ENCODE measurements at regions not wholly inside any gene's neighbourhood (a gene's known extent, or its start where the extent isn't known, plus 50 kb on each side); places are given as distances from the start of the nearest gene placed in this dataset.
"Not testable (repeated sequence)": the region's sequence is repeated elsewhere in the genome, so short reads cannot be mapped to it uniquely, and the experiment has no call there.

- WGBS, 2 experiments (ENCODE audit: low coverage in 1 of 2, low lambda C conversion rate in 2 of 2, missing lambda C conversion rate in 2 of 2): 96 to 99% methylated on average over 3 of the region's 3 CpGs
- H3K79me2 ChIP-seq (ENCODE audit: insufficient read depth): peaks cover 81% of the 10 kb centered on the region
- DNase-seq; H3K4me3 ChIP-seq; H3K36me3 ChIP-seq (ENCODE audit: low read depth); H3K27ac ChIP-seq; H3K4me1 ChIP-seq (ENCODE audit: insufficient read depth); H3K4me2 ChIP-seq (ENCODE audit: unreplicated experiment); in situ Hi-C loops (cut with MboI); H3F3A ChIP-seq (ENCODE audit: insufficient read depth); H3K9me3 ChIP-seq (ENCODE audit: low read depth); H2AFZ ChIP-seq; H3K9ac ChIP-seq; H4K20me1 ChIP-seq (ENCODE audit: insufficient read depth); H3K9me2 ChIP-seq (ENCODE audit: insufficient read depth); H3K27me3 ChIP-seq (replicated peaks; ENCODE audit: insufficient read depth): not testable (repeated sequence)
These were observed 75.1 kb upstream of the NUTM2F start for GRCh38 chr9:94403571-94403970.

- H2AFZ ChIP-seq; H3K36me3 ChIP-seq (ENCODE audit: low read depth); H4K20me1 ChIP-seq (ENCODE audit: insufficient read depth); H3K27me3 ChIP-seq (replicated peaks; ENCODE audit: insufficient read depth); H3K9ac ChIP-seq; H3K9me3 ChIP-seq (ENCODE audit: low read depth); H3K27ac ChIP-seq; H3K4me2 ChIP-seq (ENCODE audit: unreplicated experiment); in situ Hi-C loops (cut with MboI); H3K4me1 ChIP-seq (ENCODE audit: insufficient read depth); H3K4me3 ChIP-seq; H3K9me2 ChIP-seq (ENCODE audit: insufficient read depth); DNase-seq; H3F3A ChIP-seq (ENCODE audit: insufficient read depth): not testable (repeated sequence)
- 76 to 81% methylated on average over 2 of the region's 2 CpGs for WGBS, 2 experiments (ENCODE audit: low coverage in 1 of 2, low lambda C conversion rate in 2 of 2, missing lambda C conversion rate in 2 of 2)
- H3K79me2 ChIP-seq (ENCODE audit: insufficient read depth): peaks cover 75% of the 10 kb centered on the region
These were observed 85.2 kb upstream of the NUTM2F start for GRCh38 chr9:94413665-94414064.

- H3F3A ChIP-seq (ENCODE audit: insufficient read depth); H3K27me3 ChIP-seq (replicated peaks; ENCODE audit: insufficient read depth); H3K36me3 ChIP-seq (ENCODE audit: low read depth); H3K27ac ChIP-seq; H3K4me1 ChIP-seq (ENCODE audit: insufficient read depth); H3K9me2 ChIP-seq (ENCODE audit: insufficient read depth); H3K9ac ChIP-seq; H3K4me3 ChIP-seq; H3K9me3 ChIP-seq (ENCODE audit: low read depth); in situ Hi-C loops (cut with MboI); H4K20me1 ChIP-seq (ENCODE audit: insufficient read depth); H3K4me2 ChIP-seq (ENCODE audit: unreplicated experiment); DNase-seq; H2AFZ ChIP-seq: not testable (repeated sequence)
- peaks cover 61% of the 10 kb centered on the region for H3K79me2 ChIP-seq (ENCODE audit: insufficient read depth)
- 90 to 92% methylated on average over 5 of the region's 5 CpGs for WGBS, 2 experiments (ENCODE audit: low coverage in 1 of 2, low lambda C conversion rate in 2 of 2, missing lambda C conversion rate in 2 of 2)
These were observed 86.7 kb upstream of the NUTM2F start for GRCh38 chr9:94415111-94415510.

GRCh38 chr9:94420098-94420497 is 91.7 kb upstream of the NUTM2F start:
- H3K4me1 ChIP-seq (ENCODE audit: insufficient read depth); in situ Hi-C loops (cut with MboI); H3F3A ChIP-seq (ENCODE audit: insufficient read depth); H3K27me3 ChIP-seq (replicated peaks; ENCODE audit: insufficient read depth); H3K4me3 ChIP-seq; H3K9ac ChIP-seq; H3K36me3 ChIP-seq (ENCODE audit: low read depth); H2AFZ ChIP-seq; H3K9me3 ChIP-seq (ENCODE audit: low read depth); H3K4me2 ChIP-seq (ENCODE audit: unreplicated experiment); H4K20me1 ChIP-seq (ENCODE audit: insufficient read depth); H3K9me2 ChIP-seq (ENCODE audit: insufficient read depth); DNase-seq; H3K27ac ChIP-seq: not testable (repeated sequence)
- 71 to 73% methylated on average over 5 of the region's 5 CpGs for WGBS, 2 experiments (ENCODE audit: low coverage in 1 of 2, low lambda C conversion rate in 2 of 2, missing lambda C conversion rate in 2 of 2)
- peaks cover 33% of the 10 kb centered on the region for H3K79me2 ChIP-seq (ENCODE audit: insufficient read depth)

GRCh38 chr9:94421951-94422350 is 93.5 kb upstream of the NUTM2F start:
- DNase-seq; in situ Hi-C loops (cut with MboI); H3K27me3 ChIP-seq (replicated peaks; ENCODE audit: insufficient read depth); H3K27ac ChIP-seq; H2AFZ ChIP-seq; H4K20me1 ChIP-seq (ENCODE audit: insufficient read depth); H3K4me3 ChIP-seq; H3K9ac ChIP-seq; H3K4me1 ChIP-seq (ENCODE audit: insufficient read depth); H3K36me3 ChIP-seq (ENCODE audit: low read depth); H3F3A ChIP-seq (ENCODE audit: insufficient read depth); H3K4me2 ChIP-seq (ENCODE audit: unreplicated experiment); H3K9me3 ChIP-seq (ENCODE audit: low read depth); H3K9me2 ChIP-seq (ENCODE audit: insufficient read depth): not testable (repeated sequence)
- peaks cover 27% of the 10 kb centered on the region for H3K79me2 ChIP-seq (ENCODE audit: insufficient read depth)
- WGBS, 2 experiments (ENCODE audit: low coverage in 1 of 2, low lambda C conversion rate in 2 of 2, missing lambda C conversion rate in 2 of 2): 90 to 92% methylated on average over 9 of the region's 9 CpGs

- H3K79me2 ChIP-seq (ENCODE audit: insufficient read depth): peaks cover 26% of the 10 kb centered on the region
- H3K4me1 ChIP-seq (ENCODE audit: insufficient read depth); H3K9me2 ChIP-seq (ENCODE audit: insufficient read depth); H3K27me3 ChIP-seq (replicated peaks; ENCODE audit: insufficient read depth); in situ Hi-C loops (cut with MboI); H3K4me3 ChIP-seq; H3K9me3 ChIP-seq (ENCODE audit: low read depth); H3K4me2 ChIP-seq (ENCODE audit: unreplicated experiment); DNase-seq; H3F3A ChIP-seq (ENCODE audit: insufficient read depth); H3K36me3 ChIP-seq (ENCODE audit: low read depth); H2AFZ ChIP-seq; H3K27ac ChIP-seq; H4K20me1 ChIP-seq (ENCODE audit: insufficient read depth); H3K9ac ChIP-seq: not testable (repeated sequence)
- WGBS, 2 experiments (ENCODE audit: low coverage in 1 of 2, low lambda C conversion rate in 2 of 2, missing lambda C conversion rate in 2 of 2): 97 to 98% methylated on average over 3 to 4 of the region's 4 CpGs
These were observed 96.9 kb upstream of the NUTM2F start for GRCh38 chr9:94425312-94425711.

- H3K27ac ChIP-seq; H3K79me2 ChIP-seq (ENCODE audit: insufficient read depth); DNase-seq; H3K36me3 ChIP-seq (ENCODE audit: low read depth); H3K27me3 ChIP-seq (replicated peaks; ENCODE audit: insufficient read depth); H3F3A ChIP-seq (ENCODE audit: insufficient read depth); H3K4me2 ChIP-seq (ENCODE audit: unreplicated experiment); H4K20me1 ChIP-seq (ENCODE audit: insufficient read depth); H3K9ac ChIP-seq; H3K9me2 ChIP-seq (ENCODE audit: insufficient read depth); in situ Hi-C loops (cut with MboI); H3K4me1 ChIP-seq (ENCODE audit: insufficient read depth); H3K4me3 ChIP-seq; H3K9me3 ChIP-seq (ENCODE audit: low read depth); H2AFZ ChIP-seq: not testable (repeated sequence)
- WGBS, 2 experiments (ENCODE audit: low coverage in 1 of 2, low lambda C conversion rate in 2 of 2, missing lambda C conversion rate in 2 of 2): no CpG with 5 or more reads among the region's 2 CpGs
These were observed 108.7 kb upstream of the NUTM2F start for GRCh38 chr9:94437128-94437527.

- H3K79me2 ChIP-seq (ENCODE audit: insufficient read depth); DNase-seq; H3K4me1 ChIP-seq (ENCODE audit: insufficient read depth); H3K36me3 ChIP-seq (ENCODE audit: low read depth); H4K20me1 ChIP-seq (ENCODE audit: insufficient read depth); H3K9me2 ChIP-seq (ENCODE audit: insufficient read depth); H3K27me3 ChIP-seq (replicated peaks; ENCODE audit: insufficient read depth); H3K4me3 ChIP-seq; H3K9ac ChIP-seq; H2AFZ ChIP-seq; in situ Hi-C loops (cut with MboI); H3K9me3 ChIP-seq (ENCODE audit: low read depth); H3K4me2 ChIP-seq (ENCODE audit: unreplicated experiment); H3F3A ChIP-seq (ENCODE audit: insufficient read depth); H3K27ac ChIP-seq: not testable (repeated sequence)
- 100% methylated on average over 1 of the region's 1 CpG for WGBS, 2 experiments (ENCODE audit: low coverage in 1 of 2, low lambda C conversion rate in 2 of 2, missing lambda C conversion rate in 2 of 2)
These were observed 109.9 kb upstream of the NUTM2F start for GRCh38 chr9:94438336-94438735.

All from GM23248 (cell line).